ENCODE measurements at regions not wholly inside any gene's neighbourhood (a gene's known extent, or its start where the extent isn't known, plus 50 kb on each side); places are given as distances from the start of the nearest gene placed in this dataset.
"Not testable (repeated sequence)": the region's sequence is repeated elsewhere in the genome, so short reads cannot be mapped to it uniquely, and the experiment has no call there.

- DNase-seq (ENCODE audit: low spot score) = no peak
These were observed 199.4 kb upstream of the LRRTM4 start for GRCh38 chr2:77721593-77721992.

GRCh38 chr2:77725045-77725444, 202.9 kb upstream of the LRRTM4 start:
- DNase-seq (ENCODE audit: low spot score) = no peak

- DNase-seq (ENCODE audit: low spot score) = not testable (repeated sequence)
These were observed 212.6 kb upstream of the LRRTM4 start for GRCh38 chr2:77734662-77735340.

GRCh38 chr2:77737236-77737635, 215.1 kb upstream of the LRRTM4 start:
- DNase-seq (ENCODE audit: low spot score) = no peak

GRCh38 chr2:77746780-77747179, 224.6 kb upstream of the LRRTM4 start:
- DNase-seq (ENCODE audit: low spot score) = peak; percentile 4

- not testable (repeated sequence) for DNase-seq (ENCODE audit: low spot score)
These were observed 231.7 kb upstream of the LRRTM4 start for GRCh38 chr2:77753710-77754345.

GRCh38 chr2:77767388-77768076, 245.4 kb upstream of the LRRTM4 start:
- no peak for DNase-seq (ENCODE audit: low spot score)

- DNase-seq (ENCODE audit: low spot score) = no peak
These were observed 246.3 kb upstream of the LRRTM4 start for GRCh38 chr2:77768508-77768907.

GRCh38 chr2:77778917-77779316, 256.7 kb upstream of the LRRTM4 start:
- DNase-seq (ENCODE audit: low spot score) = no peak

GRCh38 chr2:77793500-77793899, 271.3 kb upstream of the LRRTM4 start:
- DNase-seq (ENCODE audit: low spot score) = not testable (repeated sequence)

GRCh38 chr2:77796397-77796796, 274.2 kb upstream of the LRRTM4 start:
- no peak for DNase-seq (ENCODE audit: low spot score)

GRCh38 chr2:77797088-77797487, 274.9 kb upstream of the LRRTM4 start:
- DNase-seq (ENCODE audit: low spot score) = no peak

- DNase-seq (ENCODE audit: low spot score) = no peak
These were observed 278.2 kb upstream of the LRRTM4 start for GRCh38 chr2:77800410-77800809.

GRCh38 chr2:77807531-77808215, 285.5 kb upstream of the LRRTM4 start:
- DNase-seq (ENCODE audit: low spot score) = no peak

GRCh38 chr2:77808599-77808998, 286.4 kb upstream of the LRRTM4 start:
- no peak for DNase-seq (ENCODE audit: low spot score)

GRCh38 chr2:77813599-77813998, 291.4 kb upstream of the LRRTM4 start:
- no peak for DNase-seq (ENCODE audit: low spot score)

- no peak for DNase-seq (ENCODE audit: low spot score)
These were observed 294.4 kb upstream of the LRRTM4 start for GRCh38 chr2:77816618-77817017.

- DNase-seq (ENCODE audit: low spot score) = no peak
These were observed 296.0 kb upstream of the LRRTM4 start for GRCh38 chr2:77818186-77818585.

- no peak for DNase-seq (ENCODE audit: low spot score)
These were observed 300.9 kb upstream of the LRRTM4 start for GRCh38 chr2:77823028-77823427.

GRCh38 chr2:77831060-77831459, 308.9 kb upstream of the LRRTM4 start:
- DNase-seq (ENCODE audit: low spot score) = no peak

GRCh38 chr2:77831471-77831870, 309.3 kb upstream of the LRRTM4 start:
- no peak for DNase-seq (ENCODE audit: low spot score)

GRCh38 chr2:77831898-77832297, 309.7 kb upstream of the LRRTM4 start:
- DNase-seq (ENCODE audit: low spot score) = no peak
